ENCODE measurements at regions not wholly inside any gene's neighbourhood (a gene's known extent, or its start where the extent isn't known, plus 50 kb on each side); places are given as distances from the start of the nearest gene placed in this dataset.

GRCh38 chr10:112896722-112897121 is 53.3 kb upstream of the TCF7L2 start:
- Histone ChIP-seq H3K9me3 (ENCODE audit: control insufficient read depth, insufficient read depth, low read depth, low read length) (no peaks in the 10 kb centered on the region), H3K36me3 (ENCODE audit: control insufficient read depth in 2 of 2, insufficient read depth in 1 of 2, low read length in 2 of 2) (no peaks in the 10 kb centered on the region), H3K4me1 (ENCODE audit: control insufficient read depth, insufficient read depth, low read length) (0 out of 2 replicates have a peak, but pooled peaks cover 6% of the 10 kb centered on the region), H3K27ac (ENCODE audit: extremely low read depth, low read depth, low read length) (no peak overlapping the region), H3K4me3 (ENCODE audit: low read depth, low read length) (no peak overlapping the region)
- CTCF ChIA-PET, result interaction anchor here (1.0 kb wide), 1 partner anchor 58 kb away, joined by 3 read pairs; no protein-coding TSS in a partner anchor
- no peak for TF ChIP-seq ZNF555 (tag by site-specific recombination; conservative IDR thresholded peaks at IDR 0.05)
- TF ChIP-seq ZSCAN16 (tag by site-specific recombination; IDR thresholded peaks at IDR 0.05), result no peak
- TF ChIP-seq ZNF169 (tag by site-specific recombination; IDR thresholded peaks at IDR 0.05), result no peak
- no peak for TF ChIP-seq ZNF184 (tag by site-specific recombination; IDR thresholded peaks at IDR 0.05)
- TF ChIP-seq SP2 (tag by site-specific recombination; IDR thresholded peaks at IDR 0.05), result no peak
- no peak for TF ChIP-seq ZNF561 (tag by site-specific recombination; IDR thresholded peaks at IDR 0.05; ENCODE audit: borderline replicate concordance)
- TF ChIP-seq HOXA7 (CRISPR knock-in tag; IDR thresholded peaks at IDR 0.05; ENCODE audit: borderline replicate concordance), result no peak
- no peak for TF ChIP-seq ZNF510 (tag by site-specific recombination; IDR thresholded peaks at IDR 0.05; ENCODE audit: insufficient replicate concordance)
- TF ChIP-seq ZNF2 (tag by site-specific recombination; IDR thresholded peaks at IDR 0.05), result no peak
- no peak for TF ChIP-seq ZNF664 (tag by site-specific recombination; IDR thresholded peaks at IDR 0.05)
- no peak for TF ChIP-seq ZNF155 (tag by site-specific recombination; IDR thresholded peaks at IDR 0.05)
- no peak for TF ChIP-seq ZNF302 (tag by site-specific recombination; IDR thresholded peaks at IDR 0.05; ENCODE audit: low read depth)
- TF ChIP-seq TSHZ1 (tag by site-specific recombination; IDR thresholded peaks at IDR 0.05; ENCODE audit: borderline replicate concordance), result no peak
- TF ChIP-seq FEZF1 (tag by site-specific recombination; IDR thresholded peaks at IDR 0.05), result no peak
- POLR2A ChIA-PET, result no interaction called here

DNA sequence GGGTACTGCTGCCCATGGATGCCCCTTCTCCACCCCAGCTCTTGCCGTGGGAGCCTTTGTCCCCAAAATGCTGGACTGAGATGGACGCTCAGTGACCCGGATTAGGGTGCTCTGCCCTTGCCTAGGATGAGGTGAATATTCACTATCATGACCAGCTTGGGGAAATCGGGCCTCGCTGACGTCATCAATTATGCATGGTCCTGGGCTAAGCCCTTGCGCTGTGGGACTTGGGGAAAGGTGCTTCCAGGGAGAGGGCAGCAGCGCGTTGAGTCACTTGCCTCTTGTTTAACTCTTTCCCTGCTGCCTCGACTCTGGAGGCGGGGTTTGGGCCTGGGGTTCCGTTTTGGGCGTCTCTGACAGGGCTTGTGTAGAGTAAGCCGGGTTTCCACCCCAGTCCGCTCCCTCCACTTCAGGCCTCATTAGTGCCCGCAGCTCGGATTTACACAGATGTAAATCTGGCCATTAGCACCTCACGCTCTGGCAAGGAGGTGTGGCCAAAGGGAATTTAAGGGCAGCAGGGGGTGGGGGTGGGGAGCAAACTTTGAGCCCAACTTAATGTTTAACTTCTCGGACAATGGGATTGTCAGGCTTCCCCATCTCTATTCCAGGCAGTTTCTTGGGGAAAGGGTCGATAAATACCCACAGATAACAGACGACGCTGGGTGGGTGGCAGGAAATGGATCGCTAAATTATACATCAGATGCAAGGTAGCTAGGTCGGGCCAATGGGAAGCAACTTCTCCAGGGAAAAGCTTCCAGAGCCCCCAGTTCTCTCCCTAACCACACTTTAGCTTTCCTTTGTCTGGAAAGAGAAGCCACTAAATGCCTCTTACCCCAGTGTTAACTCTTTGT is 51.3 kb upstream of the TCF7L2 start:
- H3K9me3 ChIP-seq (ENCODE audit: control insufficient read depth, insufficient read depth, low read depth, low read length), result no peaks in the 10 kb centered on the region
- H3K4me1 ChIP-seq (ENCODE audit: control insufficient read depth, insufficient read depth, low read length), result 0 out of 2 replicates have a peak, but pooled peaks cover 6% of the 10 kb centered on the region
- ChIA-PET CTCF (interaction anchor here (0.7 kb wide), 2 partner anchors 25 to 157 kb away, joined by 3 read pairs; no protein-coding TSS in a partner anchor), POLR2A (no interaction called here)
- H3K27ac ChIP-seq (ENCODE audit: extremely low read depth, low read depth, low read length), result no peak overlapping the region
- no peaks in the 10 kb centered on the region for H3K36me3 ChIP-seq (ENCODE audit: control insufficient read depth in 2 of 2, insufficient read depth in 1 of 2, low read length in 2 of 2)
- H3K4me3 ChIP-seq (ENCODE audit: low read depth, low read length), result no peak overlapping the region; the same call in 1 of the 2 replicates
- no peak for TF ChIP-seq ZNF510 (tag by site-specific recombination; IDR thresholded peaks at IDR 0.05; ENCODE audit: insufficient replicate concordance)
- TF ChIP-seq ZNF621 (tag by site-specific recombination; IDR thresholded peaks at IDR 0.05), result no peak
- 0 out of 2 replicates have a peak, but pooled peaks have one; percentile 46 for TF ChIP-seq ZNF558 (tag by site-specific recombination; IDR thresholded peaks at IDR 0.05)
- TF ChIP-seq ZBTB21 (tag by site-specific recombination; IDR thresholded peaks at IDR 0.05), result peak; percentile 83
- TF ChIP-seq, protein P1, sequence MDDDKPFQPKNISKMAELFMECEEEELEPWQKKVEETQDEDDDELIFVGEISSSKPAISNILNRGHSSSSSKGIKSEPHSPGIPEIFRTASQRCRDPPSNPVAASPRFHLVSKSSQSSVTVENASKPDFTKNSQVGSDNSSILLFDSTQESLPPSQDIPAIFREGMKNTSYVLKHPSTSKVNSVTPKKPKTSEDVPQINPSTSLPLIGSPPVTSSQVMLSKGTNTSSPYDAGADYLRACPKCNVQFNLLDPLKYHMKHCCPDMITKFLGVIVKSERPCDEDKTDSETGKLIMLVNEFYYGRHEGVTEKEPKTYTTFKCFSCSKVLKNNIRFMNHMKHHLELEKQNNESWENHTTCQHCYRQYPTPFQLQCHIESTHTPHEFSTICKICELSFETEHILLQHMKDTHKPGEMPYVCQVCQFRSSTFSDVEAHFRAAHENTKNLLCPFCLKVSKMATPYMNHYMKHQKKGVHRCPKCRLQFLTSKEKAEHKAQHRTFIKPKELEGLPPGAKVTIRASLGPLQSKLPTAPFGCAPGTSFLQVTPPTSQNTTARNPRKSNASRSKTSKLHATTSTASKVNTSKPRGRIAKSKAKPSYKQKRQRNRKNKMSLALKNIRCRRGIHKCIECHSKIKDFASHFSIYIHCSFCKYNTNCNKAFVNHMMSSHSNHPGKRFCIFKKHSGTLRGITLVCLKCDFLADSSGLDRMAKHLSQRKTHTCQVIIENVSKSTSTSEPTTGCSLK (tag by site-specific recombination; IDR thresholded peaks at IDR 0.05), result no peak
- TF ChIP-seq ZNF146 (tag by site-specific recombination; IDR thresholded peaks at IDR 0.05), result no peak
- TF ChIP-seq, protein P2, sequence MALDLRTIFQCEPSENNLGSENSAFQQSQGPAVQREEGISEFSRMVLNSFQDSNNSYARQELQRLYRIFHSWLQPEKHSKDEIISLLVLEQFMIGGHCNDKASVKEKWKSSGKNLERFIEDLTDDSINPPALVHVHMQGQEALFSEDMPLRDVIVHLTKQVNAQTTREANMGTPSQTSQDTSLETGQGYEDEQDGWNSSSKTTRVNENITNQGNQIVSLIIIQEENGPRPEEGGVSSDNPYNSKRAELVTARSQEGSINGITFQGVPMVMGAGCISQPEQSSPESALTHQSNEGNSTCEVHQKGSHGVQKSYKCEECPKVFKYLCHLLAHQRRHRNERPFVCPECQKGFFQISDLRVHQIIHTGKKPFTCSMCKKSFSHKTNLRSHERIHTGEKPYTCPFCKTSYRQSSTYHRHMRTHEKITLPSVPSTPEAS (tag by site-specific recombination; IDR thresholded peaks at IDR 0.05), result no peak
- TF ChIP-seq ZNF19 (tag by site-specific recombination; IDR thresholded peaks at IDR 0.05; ENCODE audit: low read depth), result no peak
- no peak for TF ChIP-seq ZNF791 (tag by site-specific recombination; IDR thresholded peaks at IDR 0.05)
- no peak for TF ChIP-seq ZFP41 (tag by site-specific recombination; IDR thresholded peaks at IDR 0.05; ENCODE audit: borderline replicate concordance)
- TF ChIP-seq, protein P3, sequence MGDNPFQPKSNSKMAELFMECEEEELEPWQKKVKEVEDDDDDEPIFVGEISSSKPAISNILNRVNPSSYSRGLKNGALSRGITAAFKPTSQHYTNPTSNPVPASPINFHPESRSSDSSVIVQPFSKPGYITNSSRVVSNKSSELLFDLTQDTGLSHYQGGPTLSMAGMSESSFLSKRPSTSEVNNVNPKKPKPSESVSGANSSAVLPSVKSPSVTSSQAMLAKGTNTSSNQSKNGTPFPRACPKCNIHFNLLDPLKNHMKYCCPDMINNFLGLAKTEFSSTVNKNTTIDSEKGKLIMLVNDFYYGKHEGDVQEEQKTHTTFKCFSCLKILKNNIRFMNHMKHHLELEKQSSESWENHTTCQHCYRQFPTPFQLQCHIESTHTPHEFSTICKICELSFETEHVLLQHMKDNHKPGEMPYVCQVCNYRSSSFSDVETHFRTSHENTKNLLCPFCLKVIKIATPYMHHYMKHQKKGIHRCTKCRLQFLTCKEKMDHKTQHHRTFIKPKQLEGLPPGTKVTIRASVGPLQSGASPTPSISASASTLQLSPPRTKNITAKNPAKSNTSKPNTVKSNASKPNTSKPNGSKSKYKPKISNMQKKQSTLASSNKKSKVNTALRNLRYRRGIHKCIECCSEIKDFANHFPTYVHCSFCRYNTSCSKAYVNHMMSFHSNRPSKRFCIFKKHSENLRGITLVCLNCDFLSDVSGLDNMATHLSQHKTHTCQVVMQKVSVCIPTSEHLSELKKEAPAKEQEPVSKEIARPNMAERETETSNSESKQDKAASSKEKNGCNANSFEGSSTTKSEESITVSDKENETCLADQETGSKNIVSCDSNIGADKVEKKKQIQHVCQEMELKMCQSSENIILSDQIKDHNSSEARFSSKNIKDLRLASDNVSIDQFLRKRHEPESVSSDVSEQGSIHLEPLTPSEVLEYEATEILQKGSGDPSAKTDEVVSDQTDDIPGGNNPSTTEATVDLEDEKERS (tag by site-specific recombination; IDR thresholded peaks at IDR 0.05), result no peak
- TF ChIP-seq ZNF600 (tag by site-specific recombination; IDR thresholded peaks at IDR 0.05), result peak; percentile 33; the same call in 1 of the 2 replicates
